ENCODE measurements at regions not wholly inside any gene's neighbourhood (a gene's known extent, or its start where the extent isn't known, plus 50 kb on each side); places are given as distances from the start of the nearest gene placed in this dataset.
"Not testable (repeated sequence)": the region's sequence is repeated elsewhere in the genome, so short reads cannot be mapped to it uniquely, and the experiment has no call there.

GRCh38 chr5:53268241-53268640 is 158.7 kb upstream of the MOCS2 start:
- not testable (repeated sequence) for DNase-seq (ENCODE audit: low read depth)

GRCh38 chr5:53275666-53276065 is 166.1 kb upstream of the MOCS2 start:
- no peak for DNase-seq (ENCODE audit: low read depth)

- DNase-seq (ENCODE audit: low read depth): peak; percentile 18
Measured at GRCh38 chr5:53276825-53277224, 167.3 kb upstream of the MOCS2 start.

DNA sequence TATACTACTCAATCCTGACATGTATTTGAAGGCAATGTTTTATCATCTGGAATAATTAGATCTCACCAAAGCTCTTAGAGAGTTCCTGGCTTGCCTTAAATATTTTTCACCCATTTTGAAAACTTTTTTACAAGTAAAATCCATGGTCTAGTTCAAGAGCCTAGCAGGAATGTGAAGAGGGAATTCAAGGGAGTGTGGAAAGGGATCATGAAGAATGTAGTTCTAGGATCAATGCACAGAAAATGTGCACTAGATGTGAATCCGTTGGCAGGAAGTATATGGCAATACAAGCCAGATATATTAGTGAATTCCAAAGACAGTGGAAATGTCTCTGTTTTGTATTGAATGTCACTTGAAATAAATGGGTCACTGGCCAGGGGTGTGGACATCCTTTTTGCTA is 167.9 kb upstream of the MOCS2 start:
- no peak for DNase-seq (ENCODE audit: low read depth)

- DNase-seq (ENCODE audit: low read depth): no peak
Measured at GRCh38 chr5:53287573-53287972, 178.0 kb upstream of the MOCS2 start.

DNA sequence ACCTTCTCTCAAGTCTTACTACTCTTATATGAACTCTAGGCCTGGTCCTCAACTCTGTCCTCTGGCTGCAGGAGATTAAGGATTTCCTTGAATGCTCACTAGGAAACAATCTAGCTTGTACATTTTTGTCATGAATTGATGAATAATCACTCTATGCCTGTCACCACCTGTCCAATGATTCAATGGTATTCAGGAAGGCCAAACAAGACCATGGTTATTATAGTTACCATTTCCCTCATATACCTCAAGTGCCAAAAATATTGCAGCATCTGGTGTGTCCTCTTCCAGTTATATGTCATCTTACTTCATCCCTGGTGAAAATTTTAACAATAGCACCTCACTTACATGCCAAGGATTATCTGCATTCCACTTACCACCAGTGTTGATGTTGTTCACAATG is 179.0 kb upstream of the MOCS2 start:
- DNase-seq (ENCODE audit: low read depth): no peak

GRCh38 chr5:53291047-53291446 is 181.5 kb upstream of the MOCS2 start:
- DNase-seq (ENCODE audit: low read depth): no peak

- peak; percentile 42 for DNase-seq (ENCODE audit: low read depth)
Measured at GRCh38 chr5:53291528-53291927, 182.0 kb upstream of the MOCS2 start.

GRCh38 chr5:53298841-53299240 is 181.6 kb upstream of the FST start:
- no peak for DNase-seq (ENCODE audit: low read depth)

GRCh38 chr5:53302529-53302928 is 177.9 kb upstream of the FST start:
- peak; percentile 26 for DNase-seq (ENCODE audit: low read depth)

- DNase-seq (ENCODE audit: low read depth): peak; percentile 98
Measured at GRCh38 chr5:53303105-53303504, 177.3 kb upstream of the FST start.

DNA sequence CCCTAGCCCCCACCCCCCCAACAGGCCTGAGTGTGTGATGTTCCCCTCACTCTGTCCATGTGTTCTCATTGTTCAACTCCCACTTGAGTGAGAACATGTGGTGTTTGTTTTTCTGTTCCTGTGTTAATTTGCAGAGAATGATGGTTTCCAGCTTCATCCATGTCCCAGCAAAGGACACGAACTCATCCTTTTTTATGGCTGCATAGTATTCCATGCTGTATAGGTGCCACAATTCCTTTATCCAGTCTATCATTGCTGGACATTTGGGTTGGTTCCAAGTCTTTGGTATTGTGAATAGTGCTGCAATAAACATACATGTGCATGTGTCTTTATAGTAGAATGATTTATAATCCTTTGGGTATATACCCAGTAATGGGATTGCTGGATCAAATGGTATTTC is 175.1 kb upstream of the FST start:
- DNase-seq (ENCODE audit: low read depth): not testable (repeated sequence)

DNA sequence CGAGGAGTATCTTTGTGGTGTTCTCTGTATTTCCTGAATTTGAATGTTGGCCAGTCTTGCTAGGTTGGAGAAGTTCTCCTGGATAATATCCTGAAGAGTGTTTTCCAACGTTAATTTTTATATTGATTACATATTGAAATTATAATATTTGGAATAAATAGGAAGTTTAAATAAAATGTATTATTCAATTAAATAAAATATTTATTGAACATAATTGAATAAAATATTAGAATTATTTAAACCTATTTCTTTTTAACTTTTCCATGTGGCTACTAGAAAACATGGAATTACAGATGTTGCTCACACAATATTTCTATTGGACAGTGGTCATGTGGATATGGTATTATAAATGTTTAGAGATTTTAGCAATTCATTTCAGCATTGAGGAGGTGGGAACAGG is 170.8 kb upstream of the FST start:
- no peak for DNase-seq (ENCODE audit: low read depth)

GRCh38 chr5:53311681-53312080 is 168.7 kb upstream of the FST start:
- DNase-seq (ENCODE audit: low read depth): peak; percentile 68

DNA sequence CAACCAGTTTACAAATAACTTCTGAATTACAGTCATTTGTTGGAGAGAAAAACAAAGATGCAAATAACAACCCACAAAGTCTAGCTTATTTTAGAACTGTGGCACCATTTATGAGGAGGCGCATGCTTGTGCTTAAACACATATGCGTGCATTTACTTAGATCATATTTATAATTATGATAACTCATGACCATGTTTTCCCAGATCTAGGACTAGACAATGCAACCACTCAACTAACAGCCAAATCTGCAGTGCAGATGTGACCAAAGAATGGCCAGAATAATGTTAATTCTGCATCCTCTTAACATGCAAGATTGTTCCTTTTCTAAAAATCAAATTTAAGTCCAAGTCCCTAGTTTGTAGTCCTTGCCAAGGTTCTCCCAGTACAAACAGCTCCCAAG is 167.3 kb upstream of the FST start:
- DNase-seq (ENCODE audit: low read depth): no peak

- no peak for DNase-seq (ENCODE audit: low read depth)
Measured at GRCh38 chr5:53318303-53318702, 162.1 kb upstream of the FST start.

DNA sequence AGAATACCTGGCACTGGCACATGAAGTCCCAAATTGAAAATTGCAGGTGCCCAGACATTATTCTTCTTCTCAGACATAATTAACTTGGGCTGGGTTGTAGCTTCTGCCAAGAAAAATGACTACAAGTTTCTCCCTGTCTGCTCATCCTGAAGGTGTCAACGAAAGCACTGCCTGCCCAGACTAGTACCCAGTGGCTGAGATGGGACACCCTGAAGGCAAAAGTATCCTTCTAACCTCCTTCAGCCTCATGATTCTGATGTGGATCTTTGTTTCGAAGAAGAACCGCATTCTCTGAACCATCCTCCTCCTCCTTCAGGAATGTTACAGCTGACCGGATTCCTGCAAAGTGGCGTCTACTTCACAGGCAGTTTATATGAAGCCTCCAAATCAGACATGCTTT is 161.1 kb upstream of the FST start:
- DNase-seq (ENCODE audit: low read depth): no peak

GRCh38 chr5:53321073-53321472 is 159.4 kb upstream of the FST start:
- peak; percentile 42 for DNase-seq (ENCODE audit: low read depth)

- DNase-seq (ENCODE audit: low read depth): no peak
Measured at GRCh38 chr5:53321721-53322120, 158.7 kb upstream of the FST start.

DNA sequence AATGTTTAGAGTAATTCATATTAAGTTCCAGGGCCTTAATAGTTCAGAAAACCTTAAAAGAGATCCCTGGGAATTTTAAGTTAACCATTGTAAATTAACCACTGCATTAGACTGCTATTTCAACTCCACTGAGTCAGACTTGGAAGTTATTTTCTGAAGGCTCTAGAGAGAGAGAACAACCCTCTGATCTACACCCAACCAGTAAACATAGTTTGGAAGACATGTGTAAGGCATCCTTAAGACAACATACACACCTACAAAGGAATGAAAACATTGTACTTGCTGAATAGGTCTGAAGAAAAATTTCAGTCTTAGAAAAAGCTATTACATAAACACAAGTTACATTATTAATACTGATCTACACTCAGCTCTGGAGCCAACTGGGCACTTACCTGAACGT is 158.2 kb upstream of the FST start:
- DNase-seq (ENCODE audit: low read depth): peak; percentile 46

- peak; percentile 44 for DNase-seq (ENCODE audit: low read depth)
Measured at GRCh38 chr5:53323511-53323910, 156.9 kb upstream of the FST start.

DNA sequence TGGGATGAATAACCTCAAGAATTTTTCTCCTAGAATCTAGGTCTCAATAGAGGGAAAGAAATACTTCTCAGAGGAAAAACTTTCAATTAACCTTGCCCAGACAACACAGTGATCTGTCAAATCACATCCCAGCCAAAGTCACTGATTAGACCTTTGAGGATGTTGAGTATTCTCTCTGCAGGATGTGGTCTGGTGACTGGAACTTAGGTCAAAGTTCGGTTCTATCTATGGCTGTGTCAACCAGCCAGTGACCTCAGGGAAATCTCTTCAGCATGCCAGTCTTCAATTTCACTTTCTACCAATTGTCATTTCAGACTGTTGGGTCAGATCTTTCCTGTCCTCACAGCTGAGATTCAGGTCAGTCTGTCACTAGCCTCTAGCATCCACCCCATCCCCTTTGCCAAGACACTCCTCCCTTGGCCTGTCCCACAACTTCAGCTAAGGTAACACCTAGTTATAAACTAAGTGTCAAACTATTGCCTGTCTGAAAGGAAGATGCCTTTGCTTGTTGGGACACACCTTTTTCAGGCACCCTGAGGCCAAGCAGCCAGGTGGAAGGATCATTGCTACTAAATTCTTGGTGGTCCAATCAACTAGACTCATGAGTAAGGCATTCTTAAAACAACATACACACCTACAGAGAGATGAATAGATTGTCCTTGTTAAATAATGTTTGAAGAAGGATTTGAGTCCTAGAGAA is 156.3 kb upstream of the FST start:
- peak; percentile 45 for DNase-seq (ENCODE audit: low read depth)

DNA sequence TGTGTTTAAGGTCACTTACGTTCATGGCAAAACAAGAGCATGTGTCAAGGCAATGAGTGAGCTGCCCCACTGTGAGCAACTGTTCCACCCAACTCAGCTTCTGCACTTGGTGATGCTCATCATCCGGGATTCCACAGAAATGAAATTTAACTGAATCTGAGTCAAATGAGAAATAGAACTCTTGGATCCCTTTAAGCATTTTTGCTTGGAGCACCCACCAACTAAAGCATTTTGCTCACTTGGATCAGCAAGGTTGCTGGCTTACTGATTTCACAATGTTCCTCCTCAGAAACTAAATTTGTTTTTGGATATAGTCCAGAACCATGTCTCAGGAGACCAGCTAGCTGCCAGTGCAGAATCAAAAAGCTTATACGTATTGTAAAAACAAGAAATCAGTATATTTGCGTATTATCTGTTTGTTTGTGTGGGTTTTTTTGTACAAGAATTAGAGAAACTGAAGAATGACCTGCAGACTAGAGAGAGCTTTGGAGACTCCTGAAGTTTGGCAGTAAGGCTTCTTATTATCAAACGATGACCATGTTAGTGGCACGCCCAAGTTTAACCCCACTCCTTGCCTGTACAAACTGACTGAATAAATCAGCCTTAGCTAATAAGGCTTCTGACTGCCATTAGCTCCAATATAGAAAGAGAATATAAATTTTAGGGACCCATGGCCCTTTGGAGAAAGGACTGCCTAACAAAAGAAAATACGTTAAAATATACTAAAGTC is 153.8 kb upstream of the FST start:
- no peak for DNase-seq (ENCODE audit: low read depth)

All from renal cortical epithelial cell (primary cell).